HG03378 (cell line): ENCODE measurements at regions not wholly inside any gene's neighbourhood (a gene's known extent, or its start where the extent isn't known, plus 50 kb on each side); places are given as distances from the start of the nearest gene placed in this dataset.
"Not testable (repeated sequence)": the region's sequence is repeated elsewhere in the genome, so short reads cannot be mapped to it uniquely, and the experiment has no call there.

Experiments used
- ATAC-seq: cut with Tn5 transposase; IDR thresholded peaks from one replicate; pipeline ENCODE4 v1.9.1; 2021; ENCODE audit warnings: mild to moderate bottlenecking, moderate library complexity; ENCODE audit not compliant: unreplicated experiment

- ATAC-seq = no peak
Observed at GRCh38 chr14:81738946-81739659, 205.4 kb upstream of the SEL1L start.

- ATAC-seq = no peak
Observed at GRCh38 chr14:81743605-81744004, 210.0 kb upstream of the SEL1L start.

GRCh38 chr14:81751198-81751597 lies 217.5 kb upstream of the SEL1L start:
- no peak for ATAC-seq

- ATAC-seq = no peak
Observed at GRCh38 chr14:81759541-81759940, 225.9 kb upstream of the SEL1L start.

GRCh38 chr14:81765651-81766275 lies 232.1 kb upstream of the SEL1L start:
- ATAC-seq = peak; percentile 64

- ATAC-seq = no peak
Observed at GRCh38 chr14:81766321-81766915, 232.8 kb upstream of the SEL1L start.

- no peak for ATAC-seq
Observed at GRCh38 chr14:81767266-81767995, 233.8 kb upstream of the SEL1L start.

GRCh38 chr14:81771651-81772275 lies 238.1 kb upstream of the SEL1L start:
- no peak for ATAC-seq

GRCh38 chr14:81772381-81772780 lies 238.7 kb upstream of the SEL1L start:
- no peak for ATAC-seq

- ATAC-seq = no peak
Observed at GRCh38 chr14:81776531-81776930, 242.9 kb upstream of the SEL1L start.

GRCh38 chr14:81781798-81782197 lies 248.1 kb upstream of the SEL1L start:
- ATAC-seq = not testable (repeated sequence)

GRCh38 chr14:81784084-81784483 lies 250.4 kb upstream of the SEL1L start:
- ATAC-seq = no peak

GRCh38 chr14:81797315-81797714 lies 263.7 kb upstream of the SEL1L start:
- no peak for ATAC-seq

GRCh38 chr14:81801921-81802320 lies 268.3 kb upstream of the SEL1L start:
- ATAC-seq = no peak

GRCh38 chr14:81802341-81802740 lies 268.7 kb upstream of the SEL1L start:
- ATAC-seq = no peak

GRCh38 chr14:81805785-81806184 lies 272.1 kb upstream of the SEL1L start:
- no peak for ATAC-seq

GRCh38 chr14:81811705-81812269 lies 278.1 kb upstream of the SEL1L start:
- no peak for ATAC-seq

GRCh38 chr14:81818271-81818670 lies 284.6 kb upstream of the SEL1L start:
- no peak for ATAC-seq

- no peak for ATAC-seq
Observed at GRCh38 chr14:81819344-81819743, 285.7 kb upstream of the SEL1L start.

- no peak for ATAC-seq
Observed at GRCh38 chr14:81819910-81820309, 286.3 kb upstream of the SEL1L start.

GRCh38 chr14:81826081-81826480 lies 292.4 kb upstream of the SEL1L start:
- ATAC-seq = no peak
